IMR-90 (cell line): ENCODE measurements at regions not wholly inside any gene's neighbourhood (a gene's known extent, or its start where the extent isn't known, plus 50 kb on each side); places are given as distances from the start of the nearest gene placed in this dataset.

Experiments used
- BHLHE40 ChIP-seq: fragments of 150-350 bp; IDR thresholded peaks from 2 replicates; pipeline ENCODE4 v1.6.1; 2016; ENCODE audit warnings: mild to moderate bottlenecking, low read depth, low read length
- POLR2A ChIP-seq: IDR thresholded peaks from 2 replicates; pipeline ENCODE4 v1.6.1; 2012; ENCODE audit warnings: mild to moderate bottlenecking, low read depth, low read length
- RAD21 ChIP-seq: IDR thresholded peaks from 2 replicates; pipeline ENCODE4 v1.6.1; 2012; ENCODE audit warnings: low read length, improper control_type of control experiment
- RFX5 ChIP-seq: IDR thresholded peaks from 2 replicates; pipeline ENCODE4 v1.8.0; 2012; ENCODE audit warnings: low read depth, mild to moderate bottlenecking, low read length, moderate library complexity
- SMC3 ChIP-seq: fragments of 150-350 bp; IDR thresholded peaks from 2 replicates; pipeline ENCODE4 v1.6.1; 2016; ENCODE audit warnings: low read depth, mild to moderate bottlenecking, antibody characterized with exemption, low read length, moderate library complexity
- TF ChIP-seq, protein P1 (sequence below): conservative IDR thresholded peaks from 2 replicates; pipeline ENCODE4 v1.5.1; 2012; ENCODE audit warnings: mild to moderate bottlenecking, low read depth, low read length, improper control_type of control experiment

DNA sequence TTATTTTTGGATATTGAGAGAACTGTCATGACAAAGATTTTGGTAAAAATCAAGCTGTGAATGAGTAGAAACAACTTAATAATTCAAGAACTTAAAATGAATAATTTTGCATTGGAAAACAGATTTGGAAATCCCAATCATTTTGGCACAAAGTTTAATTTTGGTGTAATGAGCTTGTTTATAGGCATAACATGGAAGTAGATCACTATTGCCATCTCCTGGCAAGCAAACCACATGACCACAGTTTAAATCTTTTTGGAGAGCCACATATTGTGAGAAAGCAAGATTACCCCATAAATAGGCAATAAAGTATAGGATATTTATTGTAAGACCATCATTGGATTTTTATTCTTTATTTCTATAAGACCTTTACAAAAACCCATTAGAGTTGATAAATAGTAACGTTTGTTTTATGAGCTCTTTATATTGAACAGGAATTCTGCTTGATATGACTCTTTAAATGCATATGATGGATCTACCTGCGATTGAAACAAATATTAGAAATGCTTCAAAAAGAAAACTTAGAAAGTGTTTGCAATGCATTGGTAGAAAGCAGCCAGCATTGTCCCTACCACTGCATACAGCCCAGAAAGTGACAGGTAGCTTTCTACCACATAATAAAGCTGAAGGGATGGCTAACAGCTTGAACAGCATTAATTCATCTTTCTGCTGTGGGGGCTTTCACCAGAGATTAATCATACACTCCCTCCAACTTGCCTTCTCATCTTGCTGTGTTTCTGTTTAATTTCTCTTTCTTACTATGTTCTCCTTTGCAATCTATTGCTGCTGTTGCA is 766.8 kb downstream of the TBL1XR1 start:
- TF ChIP-seq POLR2A (no peak), RFX5 (no peak), SMC3 (peak; percentile 76), RAD21 (peak; percentile 90), BHLHE40 (no peak)
- TF ChIP-seq, protein P1, sequence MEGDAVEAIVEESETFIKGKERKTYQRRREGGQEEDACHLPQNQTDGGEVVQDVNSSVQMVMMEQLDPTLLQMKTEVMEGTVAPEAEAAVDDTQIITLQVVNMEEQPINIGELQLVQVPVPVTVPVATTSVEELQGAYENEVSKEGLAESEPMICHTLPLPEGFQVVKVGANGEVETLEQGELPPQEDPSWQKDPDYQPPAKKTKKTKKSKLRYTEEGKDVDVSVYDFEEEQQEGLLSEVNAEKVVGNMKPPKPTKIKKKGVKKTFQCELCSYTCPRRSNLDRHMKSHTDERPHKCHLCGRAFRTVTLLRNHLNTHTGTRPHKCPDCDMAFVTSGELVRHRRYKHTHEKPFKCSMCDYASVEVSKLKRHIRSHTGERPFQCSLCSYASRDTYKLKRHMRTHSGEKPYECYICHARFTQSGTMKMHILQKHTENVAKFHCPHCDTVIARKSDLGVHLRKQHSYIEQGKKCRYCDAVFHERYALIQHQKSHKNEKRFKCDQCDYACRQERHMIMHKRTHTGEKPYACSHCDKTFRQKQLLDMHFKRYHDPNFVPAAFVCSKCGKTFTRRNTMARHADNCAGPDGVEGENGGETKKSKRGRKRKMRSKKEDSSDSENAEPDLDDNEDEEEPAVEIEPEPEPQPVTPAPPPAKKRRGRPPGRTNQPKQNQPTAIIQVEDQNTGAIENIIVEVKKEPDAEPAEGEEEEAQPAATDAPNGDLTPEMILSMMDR = peak; percentile 90
